ENCODE measurements at regions not wholly inside any gene's neighbourhood (a gene's known extent, or its start where the extent isn't known, plus 50 kb on each side); places are given as distances from the start of the nearest gene placed in this dataset.

- DNase-seq = no peak
Observed at GRCh38 chr22:27635435-27635834, 166.1 kb downstream of the MN1 start.

GRCh38 chr22:27635852-27636251, 165.7 kb downstream of the MN1 start:
- no peak for DNase-seq

- no peak for DNase-seq
Observed at GRCh38 chr22:27636716-27637508, 164.6 kb downstream of the MN1 start.

- DNase-seq = no peak
Observed at GRCh38 chr22:27637604-27638003, 164.0 kb downstream of the MN1 start.

GRCh38 chr22:27638329-27639233, 163.0 kb downstream of the MN1 start:
- no peak for DNase-seq

GRCh38 chr22:27639248-27640086, 162.1 kb downstream of the MN1 start:
- DNase-seq = no peak

- DNase-seq = no peak
Observed at GRCh38 chr22:27641049-27641795, 160.3 kb downstream of the MN1 start.

GRCh38 chr22:27642104-27642800, 159.3 kb downstream of the MN1 start:
- no peak for DNase-seq

GRCh38 chr22:27643907-27644306, 157.6 kb downstream of the MN1 start:
- no peak for DNase-seq

GRCh38 chr22:27644566-27644965, 157.0 kb downstream of the MN1 start:
- no peak for DNase-seq

GRCh38 chr22:27647540-27647939, 154.0 kb downstream of the MN1 start:
- DNase-seq = no peak

GRCh38 chr22:27648074-27648473, 153.5 kb downstream of the MN1 start:
- no peak for DNase-seq

GRCh38 chr22:27648853-27649252, 152.7 kb downstream of the MN1 start:
- DNase-seq = no peak

- no peak for DNase-seq
Observed at GRCh38 chr22:27650572-27650971, 151.0 kb downstream of the MN1 start.

- DNase-seq = no peak
Observed at GRCh38 chr22:27650985-27651384, 150.6 kb downstream of the MN1 start.

GRCh38 chr22:27651486-27651885, 150.1 kb downstream of the MN1 start:
- DNase-seq = no peak

GRCh38 chr22:27654546-27655445, 146.8 kb downstream of the MN1 start:
- no peak for DNase-seq

- DNase-seq = no peak
Observed at GRCh38 chr22:27655582-27656185, 145.9 kb downstream of the MN1 start.

- DNase-seq = no peak
Observed at GRCh38 chr22:27656970-27657369, 144.6 kb downstream of the MN1 start.

GRCh38 chr22:27660306-27660705, 141.2 kb downstream of the MN1 start:
- DNase-seq = no peak

Measured in NK-92 treated with Interleukin-12 subunit alpha and Interleukin-12 subunit beta, amount 100 ng/mL, for 24 hours (cell line).